ENCODE measurements at regions not wholly inside any gene's neighbourhood (a gene's known extent, or its start where the extent isn't known, plus 50 kb on each side); places are given as distances from the start of the nearest gene placed in this dataset.

DNA sequence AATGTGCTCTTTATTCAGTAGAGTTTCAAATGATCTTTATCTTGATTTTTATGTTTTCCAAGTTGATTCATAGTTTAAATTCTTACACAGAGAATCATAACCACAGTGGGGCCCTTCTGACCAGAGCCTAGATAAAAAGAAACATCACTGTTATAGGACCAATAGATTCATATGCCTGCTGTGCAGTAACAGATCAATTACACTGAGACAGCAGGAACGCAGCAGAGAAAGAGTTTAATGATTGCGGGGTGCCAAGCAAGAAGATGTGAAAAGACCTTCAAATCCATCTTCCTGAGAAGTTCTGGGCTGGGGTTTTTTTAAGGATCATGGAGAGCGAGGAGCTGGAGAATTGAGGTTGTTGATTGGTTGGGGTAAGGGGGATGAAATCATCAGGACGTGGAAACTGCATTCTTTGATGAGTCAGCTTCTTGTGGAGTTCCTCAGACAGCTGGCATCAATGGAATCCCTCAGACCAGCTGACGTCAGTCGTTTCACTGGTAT lies 346.6 kb downstream of the TBC1D4 start:
- no peak for TF ChIP-seq RAD21 (IDR thresholded peaks at IDR 0.05; ENCODE audit: low read length)
- TF ChIP-seq FOXJ3 (CRISPR knock-in tag; IDR thresholded peaks at IDR 0.05), result no peak
- TF ChIP-seq, protein P1, sequence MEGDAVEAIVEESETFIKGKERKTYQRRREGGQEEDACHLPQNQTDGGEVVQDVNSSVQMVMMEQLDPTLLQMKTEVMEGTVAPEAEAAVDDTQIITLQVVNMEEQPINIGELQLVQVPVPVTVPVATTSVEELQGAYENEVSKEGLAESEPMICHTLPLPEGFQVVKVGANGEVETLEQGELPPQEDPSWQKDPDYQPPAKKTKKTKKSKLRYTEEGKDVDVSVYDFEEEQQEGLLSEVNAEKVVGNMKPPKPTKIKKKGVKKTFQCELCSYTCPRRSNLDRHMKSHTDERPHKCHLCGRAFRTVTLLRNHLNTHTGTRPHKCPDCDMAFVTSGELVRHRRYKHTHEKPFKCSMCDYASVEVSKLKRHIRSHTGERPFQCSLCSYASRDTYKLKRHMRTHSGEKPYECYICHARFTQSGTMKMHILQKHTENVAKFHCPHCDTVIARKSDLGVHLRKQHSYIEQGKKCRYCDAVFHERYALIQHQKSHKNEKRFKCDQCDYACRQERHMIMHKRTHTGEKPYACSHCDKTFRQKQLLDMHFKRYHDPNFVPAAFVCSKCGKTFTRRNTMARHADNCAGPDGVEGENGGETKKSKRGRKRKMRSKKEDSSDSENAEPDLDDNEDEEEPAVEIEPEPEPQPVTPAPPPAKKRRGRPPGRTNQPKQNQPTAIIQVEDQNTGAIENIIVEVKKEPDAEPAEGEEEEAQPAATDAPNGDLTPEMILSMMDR (IDR thresholded peaks at IDR 0.05), result no peak
- no peak for TF ChIP-seq RCOR1 (IDR thresholded peaks at IDR 0.05; ENCODE audit: low read length)
- TF ChIP-seq SMC3 (IDR thresholded peaks at IDR 0.05; ENCODE audit: low read depth, low read length), result no peak
- TF ChIP-seq POLR2AphosphoS5 (IDR thresholded peaks at IDR 0.05; ENCODE audit: low read depth, low read length), result no peak
- peak; percentile 29 for TF ChIP-seq PBX3 (IDR thresholded peaks at IDR 0.05)
- TF ChIP-seq MAX (IDR thresholded peaks at IDR 0.05; ENCODE audit: low read depth), result peak; percentile 10; the same call in 1 of the 2 replicates
